NCI-H1092 treated with DMSO at 0.1 percent for 48 hours (cell line): ENCODE measurements at regions not wholly inside any gene's neighbourhood (a gene's known extent, or its start where the extent isn't known, plus 50 kb on each side); places are given as distances from the start of the nearest gene placed in this dataset.
A peak's percentile ranks its signal among the peaks of the same experiment; 100 is the strongest.
"Not testable (repeated sequence)": the region's sequence is repeated elsewhere in the genome, so short reads cannot be mapped to it uniquely, and the experiment has no call there.

Experiments used
- DNase-seq: peaks from one replicate; lab custom pipeline; 2025; lab: John Stamatoyannopoulos, UW

- no peak for DNase-seq
These were observed 633.7 kb upstream of the GJE1 start for GRCh38 chr6:141498977-141499376.

- no peak for DNase-seq
These were observed 640.0 kb upstream of the GJE1 start for GRCh38 chr6:141492521-141493284.

GRCh38 chr6:141491684-141492083 is 641.0 kb upstream of the GJE1 start:
- no peak for DNase-seq

GRCh38 chr6:141490982-141491381 is 641.7 kb upstream of the GJE1 start:
- no peak for DNase-seq

GRCh38 chr6:141488488-141488887 is 644.2 kb upstream of the GJE1 start:
- DNase-seq = no peak

GRCh38 chr6:141486942-141487341 is 645.8 kb upstream of the GJE1 start:
- DNase-seq = peak; percentile 27

- DNase-seq = peak; percentile 12
These were observed 648.0 kb upstream of the GJE1 start for GRCh38 chr6:141484711-141485110.

- DNase-seq = peak; percentile 84
These were observed 649.1 kb upstream of the GJE1 start for GRCh38 chr6:141483598-141484061.

- peak; percentile 84 for DNase-seq
These were observed 649.7 kb upstream of the GJE1 start for GRCh38 chr6:141482796-141483597.

- DNase-seq = no peak
These were observed 657.5 kb upstream of the GJE1 start for GRCh38 chr6:141475259-141475658.

- no peak for DNase-seq
These were observed 660.4 kb upstream of the GJE1 start for GRCh38 chr6:141472162-141472928.

GRCh38 chr6:141470810-141471209 is 661.9 kb upstream of the GJE1 start:
- DNase-seq = no peak

GRCh38 chr6:141467881-141468280 is 664.8 kb upstream of the GJE1 start:
- no peak for DNase-seq

- no peak for DNase-seq
These were observed 665.7 kb upstream of the GJE1 start for GRCh38 chr6:141467041-141467440.

- peak; percentile 94 for DNase-seq
These were observed 667.8 kb upstream of the GJE1 start for GRCh38 chr6:141464896-141465295.

- DNase-seq = peak; percentile 99
These were observed 668.2 kb upstream of the GJE1 start for GRCh38 chr6:141464490-141464889.

GRCh38 chr6:141463237-141463977 is 669.3 kb upstream of the GJE1 start:
- peak; percentile 55 for DNase-seq

- DNase-seq = peak; percentile 8
These were observed 671.8 kb upstream of the GJE1 start for GRCh38 chr6:141460743-141461484.

GRCh38 chr6:141460245-141460644 is 672.5 kb upstream of the GJE1 start:
- DNase-seq = not testable (repeated sequence)

- not testable (repeated sequence) for DNase-seq
These were observed 674.7 kb upstream of the GJE1 start for GRCh38 chr6:141457984-141458383.

- DNase-seq = no peak
These were observed 680.4 kb upstream of the GJE1 start for GRCh38 chr6:141452354-141452686.
